NCI-H2196 treated with DMSO at 0.1 percent for 48 hours (cell line): ENCODE measurements at regions not wholly inside any gene's neighbourhood (a gene's known extent, or its start where the extent isn't known, plus 50 kb on each side); places are given as distances from the start of the nearest gene placed in this dataset.
"Not testable (repeated sequence)": the region's sequence is repeated elsewhere in the genome, so short reads cannot be mapped to it uniquely, and the experiment has no call there.

Experiments used
- DNase-seq: peaks from one replicate; lab custom pipeline; 2025; ENCODE audit not compliant: unreplicated experiment; lab: John Stamatoyannopoulos, UW

DNA sequence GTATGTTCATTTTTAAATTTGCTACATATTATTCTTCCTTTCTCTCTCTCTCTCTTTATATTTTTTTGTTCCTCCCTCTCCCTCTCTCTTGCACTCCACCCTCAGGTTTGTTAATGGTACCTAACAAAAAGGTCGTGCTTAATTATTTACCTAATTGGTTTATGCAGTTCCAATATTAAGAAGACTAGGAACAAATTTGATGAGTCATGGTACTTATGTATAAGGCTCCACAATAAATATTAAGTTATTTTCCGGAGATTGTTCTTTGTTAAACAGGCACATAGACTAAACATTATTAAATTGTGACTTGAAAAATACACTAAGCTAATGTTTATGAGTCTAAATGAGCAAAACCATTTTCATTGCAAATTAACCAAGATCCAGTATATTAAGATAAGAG, 1200.8 kb upstream of the ALCAM start:
- DNase-seq = no peak

GRCh38 chr3:104168386-104168785, 1198.3 kb upstream of the ALCAM start:
- no peak for DNase-seq

- no peak for DNase-seq
These were observed 1191.0 kb upstream of the ALCAM start for GRCh38 chr3:104175696-104176095.

DNA sequence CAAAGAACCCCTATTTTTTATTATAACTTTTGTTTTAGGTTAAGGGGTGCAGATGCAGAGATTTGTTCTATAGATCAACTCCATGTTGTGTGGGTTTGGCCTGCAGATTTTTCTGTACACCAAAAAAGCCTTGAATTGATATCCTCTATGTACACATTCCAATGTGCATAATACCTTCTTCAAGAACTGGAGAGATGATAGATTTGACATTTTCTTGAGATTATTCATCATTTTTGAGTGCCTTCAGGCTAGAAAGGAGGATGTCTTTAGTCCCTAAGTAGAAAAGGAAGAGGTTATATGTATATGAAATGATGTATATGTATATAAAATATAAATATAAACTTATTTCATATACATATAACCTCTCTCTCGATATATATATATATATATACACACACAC, 1190.0 kb upstream of the ALCAM start:
- no peak for DNase-seq

DNA sequence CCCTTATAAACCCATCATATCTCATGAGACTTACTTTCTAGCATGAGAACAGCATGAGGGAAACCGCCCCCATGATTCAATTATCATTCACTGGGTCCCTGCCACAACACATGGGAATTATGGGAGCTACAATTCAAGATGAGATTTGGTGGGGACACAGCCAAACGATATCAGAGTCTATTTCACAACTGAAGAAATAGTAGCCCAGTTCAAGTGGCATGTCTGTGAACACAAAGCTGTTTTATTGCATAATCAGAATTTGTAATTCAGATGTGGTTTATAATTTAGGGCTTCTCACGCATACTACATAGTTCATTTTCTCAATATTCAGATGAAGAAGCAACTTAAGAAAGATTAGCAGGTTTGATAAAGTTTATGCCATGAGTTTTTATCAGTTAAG, 1188.0 kb upstream of the ALCAM start:
- DNase-seq = no peak

- DNase-seq = no peak
These were observed 1185.8 kb upstream of the ALCAM start for GRCh38 chr3:104180906-104181305.

DNA sequence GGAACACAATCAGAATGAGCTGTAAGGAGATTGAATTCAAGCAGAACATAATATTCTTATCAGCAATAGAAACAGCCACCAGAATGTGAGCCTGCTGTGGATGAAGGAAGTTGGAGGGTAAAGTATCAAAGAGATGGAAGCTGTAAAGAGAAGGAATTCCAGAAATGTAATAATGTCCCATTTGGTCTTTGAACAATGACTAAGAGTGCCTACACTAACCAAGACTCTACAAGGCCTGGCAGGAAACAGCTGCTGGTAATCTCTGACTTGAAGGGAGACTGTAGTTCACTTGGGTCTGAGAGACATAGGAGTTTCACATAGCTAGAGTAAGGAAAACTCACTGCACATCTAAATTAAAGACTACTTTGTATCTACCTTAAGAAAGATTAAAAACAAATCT, 1176.0 kb upstream of the ALCAM start:
- no peak for DNase-seq

DNA sequence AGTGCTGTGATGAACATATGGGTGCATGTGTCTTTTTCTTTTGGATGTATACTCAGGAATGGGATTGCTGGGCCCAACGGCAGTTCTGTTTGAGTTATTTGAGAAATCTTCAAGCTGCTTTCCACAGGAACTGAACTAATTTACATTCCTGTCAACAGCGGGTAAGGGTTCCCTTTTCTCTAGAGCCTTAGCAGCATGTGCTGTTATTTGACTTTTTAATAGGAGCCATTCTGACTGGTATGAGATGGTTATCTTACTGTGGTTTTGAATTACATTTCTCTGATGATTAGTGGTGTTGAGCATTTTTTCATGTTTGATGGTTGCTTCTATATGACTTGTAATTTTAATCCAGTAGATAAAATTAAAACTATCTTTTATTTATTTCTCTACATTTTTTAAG, 1168.6 kb upstream of the ALCAM start:
- DNase-seq = no peak

- no peak for DNase-seq
These were observed 1159.8 kb upstream of the ALCAM start for GRCh38 chr3:104206925-104207324.

GRCh38 chr3:104214277-104214676, 1152.4 kb upstream of the ALCAM start:
- no peak for DNase-seq

DNA sequence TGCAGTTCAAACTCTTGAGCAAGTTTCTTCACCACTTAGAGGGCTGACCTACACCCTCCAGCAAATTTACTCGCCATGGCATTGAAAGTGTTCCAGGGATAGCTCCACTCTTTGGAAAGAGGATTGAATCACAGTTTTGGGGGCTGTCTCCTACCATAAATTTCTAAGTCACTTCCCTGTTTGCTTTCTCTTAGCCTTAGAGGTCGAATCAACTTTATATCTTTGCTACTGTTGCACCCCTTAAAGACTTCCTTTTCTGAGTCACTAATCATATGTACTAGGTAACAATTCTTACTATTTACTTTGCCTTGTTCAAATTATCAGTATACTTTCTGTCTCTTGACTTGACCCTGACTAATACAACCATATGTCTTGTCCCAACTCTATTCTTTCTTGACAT, 1151.8 kb upstream of the ALCAM start:
- no peak for DNase-seq

GRCh38 chr3:104219046-104219445, 1147.7 kb upstream of the ALCAM start:
- DNase-seq = not testable (repeated sequence)

- no peak for DNase-seq
These were observed 1132.1 kb upstream of the ALCAM start for GRCh38 chr3:104234442-104235194.

GRCh38 chr3:104244680-104245220, 1122.0 kb upstream of the ALCAM start:
- no peak for DNase-seq

- DNase-seq = no peak
These were observed 1121.4 kb upstream of the ALCAM start for GRCh38 chr3:104245261-104245660.

GRCh38 chr3:104245981-104246380, 1120.7 kb upstream of the ALCAM start:
- DNase-seq = no peak

DNA sequence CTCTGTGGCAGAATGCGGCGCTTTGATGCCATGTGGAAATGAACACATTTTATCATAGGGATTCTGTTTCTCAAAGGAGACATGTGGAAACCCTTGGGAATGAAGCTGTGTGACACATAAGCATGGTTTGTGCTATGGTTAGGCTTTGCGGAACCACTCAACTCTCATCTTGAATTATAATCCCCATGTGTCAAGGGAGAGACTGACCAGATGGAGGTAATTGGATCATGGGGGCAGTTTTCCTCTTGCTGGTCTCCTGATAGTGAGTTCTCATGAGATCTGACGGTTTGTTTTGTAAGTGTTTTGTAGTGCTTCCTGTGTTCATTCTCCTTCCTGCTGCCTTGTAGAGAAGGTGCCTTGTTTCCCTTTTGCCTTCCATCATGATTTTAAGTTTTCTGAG, 1109.2 kb upstream of the ALCAM start:
- no peak for DNase-seq

- DNase-seq = no peak
These were observed 1103.2 kb upstream of the ALCAM start for GRCh38 chr3:104263477-104263876.

DNA sequence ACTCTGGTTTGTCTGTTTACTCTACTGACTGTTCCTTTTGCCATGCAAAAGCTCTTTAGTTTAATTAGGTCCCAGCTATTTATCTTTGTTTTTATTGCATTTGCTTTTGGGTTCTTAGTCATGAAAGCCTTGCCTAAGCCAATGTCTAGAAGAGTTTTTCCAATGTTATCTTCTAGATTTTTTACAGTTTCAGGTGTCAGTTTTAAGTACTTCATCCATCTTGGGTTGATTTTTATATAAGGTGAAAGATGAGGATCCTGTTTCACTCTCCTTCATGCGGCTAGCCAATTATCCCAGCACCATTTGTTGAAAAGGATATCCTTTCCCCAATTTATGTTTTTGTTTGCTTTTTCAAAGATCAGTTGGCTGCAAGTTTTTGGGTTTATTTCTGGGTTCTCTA, 1100.5 kb upstream of the ALCAM start:
- not testable (repeated sequence) for DNase-seq

DNA sequence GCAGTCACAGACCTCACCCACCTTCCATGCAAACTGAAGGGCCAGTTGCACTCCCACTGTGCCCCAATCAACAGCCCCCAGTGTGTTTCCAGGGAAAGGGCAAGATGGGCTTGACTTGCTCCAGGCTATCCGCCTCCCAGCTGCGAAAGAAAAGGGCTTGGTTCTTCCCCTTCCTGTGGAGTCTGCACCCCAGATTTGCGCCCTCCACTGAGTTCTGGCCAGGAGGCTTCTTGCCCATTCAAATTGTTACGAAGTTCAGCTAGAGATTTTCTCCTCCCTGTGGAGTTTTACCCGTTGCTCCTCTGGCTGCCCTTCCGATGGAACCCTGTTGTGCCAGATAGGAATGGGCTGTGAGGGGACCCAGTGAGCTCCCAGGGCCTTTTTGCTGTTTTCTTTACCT, 1096.9 kb upstream of the ALCAM start:
- no peak for DNase-seq

DNA sequence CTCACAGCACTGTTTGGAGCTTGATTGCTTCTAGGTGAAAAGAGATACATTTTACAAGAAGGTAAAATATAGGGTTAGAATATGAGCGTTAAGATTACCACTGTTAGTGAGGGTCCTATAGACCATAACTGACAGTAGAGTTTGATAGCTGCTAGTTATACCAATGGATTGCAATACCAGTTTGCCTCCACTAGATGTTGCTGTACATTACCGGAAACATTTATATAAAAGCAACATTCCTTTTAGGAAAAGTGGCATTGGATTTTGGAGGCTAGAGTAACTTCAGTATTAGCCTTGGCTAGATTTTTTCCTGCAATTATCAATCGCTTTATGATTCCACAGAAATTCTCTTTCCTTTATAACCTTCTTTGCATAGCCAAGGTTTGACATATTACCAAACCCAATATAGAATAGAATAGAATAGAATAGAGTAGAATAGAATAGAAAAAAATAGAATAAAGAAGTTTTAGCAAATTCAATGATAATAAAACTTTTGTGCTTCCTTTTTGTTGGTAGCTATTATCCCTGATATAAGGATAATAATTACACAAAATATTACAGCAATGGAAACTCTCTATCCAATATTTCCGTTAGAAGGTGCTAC, 1093.6 kb upstream of the ALCAM start:
- peak; percentile 3 for DNase-seq

DNA sequence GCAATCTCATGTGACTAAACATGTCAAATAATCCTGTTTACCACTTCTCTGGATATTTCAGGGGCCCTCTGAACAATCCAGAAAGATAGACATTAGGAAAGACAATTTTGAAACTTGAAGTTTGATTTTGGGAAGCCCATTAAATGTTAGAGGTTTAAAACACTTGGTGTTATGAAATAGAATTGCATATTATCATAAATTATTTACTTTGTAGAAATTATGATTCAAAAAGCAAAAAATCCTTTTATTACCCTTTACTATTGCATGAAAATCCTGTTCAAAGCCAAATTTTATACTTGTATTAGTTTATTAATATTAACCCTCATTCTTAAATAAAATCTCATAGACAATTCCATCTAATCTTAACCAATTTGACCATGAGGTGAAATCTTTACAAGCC, 1091.5 kb upstream of the ALCAM start:
- no peak for DNase-seq

DNA sequence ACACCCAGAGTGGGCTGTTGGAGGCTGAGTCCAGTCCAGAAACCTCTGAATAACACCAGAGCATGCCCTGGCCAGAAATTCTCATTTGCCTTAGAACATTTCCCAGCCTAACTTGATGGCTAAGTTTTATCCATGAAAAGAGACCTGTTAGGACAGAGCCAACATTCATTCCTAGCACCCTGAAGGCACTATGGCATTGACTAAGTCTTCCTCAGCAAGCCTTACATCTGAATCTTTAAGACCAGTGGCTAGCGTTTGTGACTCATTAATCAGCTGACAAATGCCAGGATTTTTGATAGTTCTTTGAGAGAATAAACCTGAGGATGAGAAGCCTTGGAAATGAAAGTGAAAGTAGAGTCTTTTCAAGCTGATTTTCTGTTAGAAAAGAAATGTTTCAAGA, 1087.1 kb upstream of the ALCAM start:
- no peak for DNase-seq
